ENCODE measurements at regions not wholly inside any gene's neighbourhood (a gene's known extent, or its start where the extent isn't known, plus 50 kb on each side); places are given as distances from the start of the nearest gene placed in this dataset.
"Not testable (repeated sequence)": the region's sequence is repeated elsewhere in the genome, so short reads cannot be mapped to it uniquely, and the experiment has no call there.

DNA sequence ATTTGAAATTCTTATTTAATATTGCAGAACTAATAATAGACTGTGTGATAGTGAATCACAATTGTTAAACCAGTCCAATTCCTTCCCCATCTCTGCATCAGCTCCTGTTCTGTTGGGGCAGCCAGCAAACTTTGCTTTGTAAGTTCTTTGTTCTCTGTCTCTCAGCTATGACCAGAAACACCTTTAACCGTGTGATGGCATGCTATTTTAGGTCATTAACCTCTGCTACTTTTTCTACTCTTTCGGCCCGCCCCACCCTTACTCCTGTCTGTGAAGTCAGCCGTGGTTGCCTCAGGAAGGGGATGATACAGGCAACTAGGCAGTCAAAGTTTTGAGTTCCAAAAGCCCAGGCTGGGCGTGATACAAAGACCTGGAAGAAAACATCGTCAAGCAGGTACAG is 51.3 kb upstream of the EGFL6 start:
- no peak for DNase-seq

DNA sequence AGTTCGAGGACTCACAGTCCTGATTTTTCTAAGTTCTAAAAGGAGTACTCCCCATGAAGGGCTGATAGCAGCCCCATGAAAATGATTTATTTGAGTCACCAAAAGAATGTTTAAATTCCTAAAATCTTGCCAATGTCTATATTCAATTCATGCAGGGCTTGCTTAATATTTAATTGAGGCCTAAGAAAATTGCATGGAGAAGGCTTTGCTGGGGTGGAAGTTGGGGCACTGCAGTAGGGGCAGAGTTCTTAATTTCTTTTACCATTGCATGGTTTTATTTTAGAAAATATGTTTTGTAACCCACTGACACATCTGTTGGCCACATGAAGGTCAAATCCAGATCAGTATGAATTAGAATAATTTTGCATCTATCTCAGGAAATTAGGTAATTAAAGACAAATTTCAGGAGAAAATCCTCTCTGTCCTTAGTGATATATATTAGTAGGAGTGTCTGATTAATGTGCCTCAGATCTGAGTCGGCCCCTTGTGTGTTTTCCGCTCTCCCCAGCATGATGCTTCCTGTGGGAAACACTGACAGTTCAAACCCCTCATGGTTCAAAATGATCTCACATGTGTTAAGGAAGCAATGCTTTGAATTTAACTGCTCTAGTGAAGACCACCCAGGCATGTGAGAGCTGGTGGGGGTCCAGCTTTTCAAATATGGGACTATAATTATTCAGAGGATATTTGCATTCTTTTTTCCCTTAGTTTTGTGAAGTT is 54.0 kb upstream of the EGFL6 start:
- DNase-seq, result no peak

- DNase-seq, result no peak
These were observed 57.5 kb upstream of the EGFL6 start for GRCh38 chrX:13511944-13512330.

DNA sequence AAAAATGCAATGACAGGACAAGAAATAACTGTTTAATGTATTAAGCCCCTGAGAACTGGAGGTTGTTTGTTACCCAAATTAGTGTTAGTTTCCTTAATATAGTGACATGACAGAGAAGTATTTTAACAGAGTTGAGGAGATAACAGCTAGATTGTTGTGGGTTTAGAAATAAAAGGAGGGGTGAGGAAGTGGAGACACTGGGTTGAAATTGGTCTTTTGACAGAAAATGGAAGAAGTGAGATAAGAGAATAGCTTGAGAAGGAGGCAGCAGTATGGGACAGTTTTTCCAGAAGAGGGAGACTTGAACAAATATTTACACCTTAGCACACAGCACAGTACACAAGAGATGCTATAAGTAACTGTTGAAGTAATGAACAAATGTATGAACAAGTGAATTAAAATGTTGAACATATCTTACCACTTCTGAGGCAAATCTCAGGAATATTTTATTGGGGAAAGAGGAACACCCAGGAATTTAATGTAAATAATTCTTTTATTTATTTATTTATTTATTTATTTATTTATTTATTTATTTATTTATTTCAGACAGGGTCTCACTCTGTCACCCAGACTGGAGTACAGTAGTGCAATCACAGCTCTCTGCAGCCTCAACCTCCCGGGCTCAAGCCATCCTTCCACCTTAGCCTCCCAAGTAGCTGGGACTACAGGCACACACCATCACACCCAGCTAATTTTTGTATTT is 58.0 kb upstream of the EGFL6 start:
- no peak for DNase-seq

DNA sequence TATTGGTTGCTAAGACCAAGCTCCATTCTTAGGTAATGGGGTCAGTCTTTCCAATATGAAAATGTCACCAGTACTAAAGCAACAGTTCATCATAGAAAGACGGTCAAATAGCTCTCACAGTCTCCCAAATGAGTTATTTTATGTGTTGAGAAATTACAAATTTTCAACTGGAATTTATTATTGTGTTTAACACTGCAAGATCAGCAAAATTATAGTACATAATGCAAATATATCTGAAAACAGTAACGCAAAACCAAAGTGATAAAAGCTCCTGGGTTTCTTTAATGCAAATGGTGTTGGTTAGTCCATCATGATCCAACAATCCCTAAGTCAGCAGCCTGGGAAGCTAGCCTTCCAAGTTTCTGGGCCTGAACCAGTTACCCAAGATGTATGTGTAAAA is 61.5 kb upstream of the EGFL6 start:
- DNase-seq, result no peak

DNA sequence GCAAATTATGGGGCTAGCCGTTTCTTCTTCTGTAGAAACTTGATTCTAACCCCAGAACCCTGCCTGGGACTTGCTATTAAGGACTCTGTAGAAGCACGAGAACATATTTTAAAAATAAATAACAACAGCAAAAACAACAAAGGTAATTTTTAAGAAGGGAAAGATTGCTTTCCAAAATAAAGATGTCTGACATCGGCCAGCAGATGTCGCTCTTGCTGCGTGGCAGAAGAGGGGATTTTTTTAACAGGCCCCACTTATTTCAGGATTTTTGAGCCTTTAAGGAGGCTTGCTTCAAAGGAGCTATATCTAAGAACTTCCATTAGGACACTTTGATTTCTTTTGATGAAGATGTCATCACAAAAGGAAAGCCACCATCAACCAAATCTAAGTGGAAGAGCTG is 62.8 kb upstream of the EGFL6 start:
- DNase-seq, result no peak

GRCh38 chrX:13502590-13502989 is 66.8 kb upstream of the EGFL6 start:
- no peak for DNase-seq

DNA sequence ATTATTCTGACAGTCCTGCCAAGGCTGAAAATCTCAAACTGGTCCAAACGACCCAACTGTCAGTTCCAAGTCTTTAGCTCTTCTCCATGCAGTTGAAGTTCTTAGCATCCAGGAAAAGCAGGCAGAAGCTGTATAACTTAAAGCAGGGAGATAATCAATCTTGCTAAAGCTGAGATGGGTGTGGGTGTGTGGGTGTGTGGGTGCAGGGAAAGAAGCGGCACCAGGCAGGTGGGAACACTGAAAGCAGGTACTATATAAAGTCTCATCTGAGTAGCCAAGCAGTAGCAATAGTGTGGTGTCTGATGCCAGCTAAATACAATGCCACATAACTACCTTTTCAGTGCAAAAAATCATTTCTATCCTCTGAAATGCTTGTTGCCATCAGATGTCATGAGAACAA is 69.7 kb upstream of the EGFL6 start:
- no peak for DNase-seq

DNA sequence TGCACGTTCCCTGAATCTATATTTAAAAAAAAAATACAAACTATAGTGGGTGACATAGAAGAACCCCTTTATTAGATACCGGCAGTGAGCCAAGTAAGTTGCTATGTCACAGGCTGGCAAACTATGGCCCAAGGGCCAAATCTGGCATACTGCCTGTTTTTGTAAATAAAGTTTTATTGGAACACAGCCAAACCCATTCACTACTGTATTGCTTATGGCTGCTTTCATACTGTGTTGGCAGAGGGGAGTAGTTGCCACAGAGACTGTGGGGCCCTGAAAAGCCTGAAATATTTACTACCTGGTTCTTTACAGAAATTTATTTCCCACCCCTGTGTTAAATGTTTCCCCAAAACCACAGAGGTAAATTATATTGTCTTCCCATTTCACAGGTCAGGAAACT is 71.2 kb upstream of the EGFL6 start:
- no peak for DNase-seq

DNA sequence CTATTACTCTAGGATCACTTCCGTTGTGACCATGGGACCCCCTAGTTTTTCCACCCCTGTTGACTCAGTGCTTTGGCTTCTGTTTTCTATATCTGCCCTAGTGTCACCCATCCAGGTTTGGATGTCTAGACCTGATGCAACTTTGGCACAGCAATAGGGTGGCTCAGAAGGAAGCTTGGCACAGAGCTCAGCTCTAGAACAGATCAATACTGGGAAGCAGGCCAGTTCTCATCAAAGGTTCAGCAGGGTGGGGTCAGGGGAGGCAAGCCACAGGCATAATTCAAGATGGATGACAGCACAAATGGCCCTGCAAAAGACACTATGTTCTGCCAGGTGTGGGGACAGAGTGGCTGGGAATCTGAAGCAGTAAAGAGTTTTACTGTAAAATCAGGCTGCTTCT is 74.2 kb upstream of the EGFL6 start:
- DNase-seq, result peak; percentile 39 to 43

GRCh38 chrX:13494562-13494961 is 74.8 kb upstream of the EGFL6 start:
- no peak for DNase-seq

DNA sequence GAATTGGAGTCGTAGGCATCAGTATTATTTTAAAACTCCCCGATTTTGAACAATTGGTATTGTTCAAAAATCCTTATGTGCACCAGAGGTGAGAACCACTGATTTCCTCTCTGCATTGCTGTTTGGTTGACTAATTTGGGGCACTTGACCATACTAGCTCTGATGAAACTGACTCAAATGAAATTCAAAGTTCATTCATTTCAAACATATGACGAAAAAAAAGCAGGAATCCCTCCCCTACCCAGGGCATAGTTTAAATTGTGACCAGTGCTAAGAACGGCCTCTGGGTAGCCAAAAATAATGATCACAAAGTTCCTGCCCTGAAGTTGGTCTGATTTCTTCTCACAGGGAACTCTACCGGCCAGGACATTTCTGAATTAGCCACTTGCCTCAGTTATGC is 75.7 kb upstream of the EGFL6 start:
- DNase-seq, result no peak

DNA sequence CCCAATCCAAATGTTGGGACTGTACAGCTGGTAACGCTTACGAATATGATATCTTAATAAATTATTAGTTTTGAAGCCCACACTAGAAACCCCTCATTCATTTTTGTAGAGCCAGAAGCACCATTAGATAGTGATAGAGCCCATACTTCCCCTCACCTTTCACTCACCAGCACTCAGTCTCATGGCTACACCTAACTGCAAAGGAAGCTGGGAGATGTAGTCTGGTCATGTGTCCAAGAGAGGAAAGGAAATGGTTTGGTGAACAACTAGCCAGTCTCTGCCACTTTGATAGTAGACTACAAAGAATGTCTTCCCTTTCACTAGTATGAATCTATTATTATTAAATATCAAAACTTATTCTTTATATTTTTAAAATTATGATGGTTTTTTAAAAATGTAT is 77.1 kb upstream of the EGFL6 start:
- DNase-seq, result no peak

DNA sequence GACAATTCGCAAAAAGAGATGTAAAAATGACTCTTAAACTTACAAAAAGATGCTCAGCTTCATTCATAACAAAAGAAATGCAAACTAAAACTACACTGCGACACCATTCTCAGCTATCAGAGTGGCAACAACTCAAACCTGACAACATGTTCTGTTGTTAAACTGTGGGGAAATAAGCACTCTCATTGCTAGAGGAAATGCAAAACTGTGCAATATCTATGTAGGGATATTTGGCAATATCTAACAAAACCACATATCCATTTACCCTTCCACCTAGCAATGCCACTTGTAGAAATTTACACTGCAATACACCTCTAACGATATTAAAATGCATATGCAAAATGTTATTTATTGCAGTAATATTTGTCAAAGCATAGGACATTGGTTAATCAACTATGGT is 78.3 kb upstream of the EGFL6 start:
- no peak for DNase-seq

DNA sequence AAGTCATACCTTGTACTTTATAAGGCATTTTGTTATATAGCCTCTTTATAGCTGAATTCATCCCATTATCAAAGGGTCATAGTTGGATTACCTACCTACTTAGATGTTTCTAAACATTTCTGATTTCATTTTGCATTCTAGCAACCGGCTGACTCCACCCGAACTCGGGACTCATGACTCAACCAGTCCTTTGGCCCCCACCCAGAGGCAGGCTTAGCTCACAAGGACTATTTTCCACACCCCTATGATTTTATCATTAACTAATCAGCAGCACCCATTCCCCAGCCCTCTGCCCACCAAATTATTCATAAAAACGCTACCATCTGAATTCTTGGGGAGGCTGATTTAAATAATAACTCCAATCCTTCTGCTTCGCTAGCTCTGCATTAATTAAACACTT is 79.9 kb upstream of the EGFL6 start:
- no peak for DNase-seq

- DNase-seq, result peak; percentile 46 to 60
These were observed 81.5 kb upstream of the EGFL6 start for GRCh38 chrX:13487731-13488505.

- no peak for DNase-seq
These were observed 84.2 kb upstream of the EGFL6 start for GRCh38 chrX:13485167-13485566.

GRCh38 chrX:13483773-13484172 is 85.6 kb upstream of the EGFL6 start:
- DNase-seq, result no peak

DNA sequence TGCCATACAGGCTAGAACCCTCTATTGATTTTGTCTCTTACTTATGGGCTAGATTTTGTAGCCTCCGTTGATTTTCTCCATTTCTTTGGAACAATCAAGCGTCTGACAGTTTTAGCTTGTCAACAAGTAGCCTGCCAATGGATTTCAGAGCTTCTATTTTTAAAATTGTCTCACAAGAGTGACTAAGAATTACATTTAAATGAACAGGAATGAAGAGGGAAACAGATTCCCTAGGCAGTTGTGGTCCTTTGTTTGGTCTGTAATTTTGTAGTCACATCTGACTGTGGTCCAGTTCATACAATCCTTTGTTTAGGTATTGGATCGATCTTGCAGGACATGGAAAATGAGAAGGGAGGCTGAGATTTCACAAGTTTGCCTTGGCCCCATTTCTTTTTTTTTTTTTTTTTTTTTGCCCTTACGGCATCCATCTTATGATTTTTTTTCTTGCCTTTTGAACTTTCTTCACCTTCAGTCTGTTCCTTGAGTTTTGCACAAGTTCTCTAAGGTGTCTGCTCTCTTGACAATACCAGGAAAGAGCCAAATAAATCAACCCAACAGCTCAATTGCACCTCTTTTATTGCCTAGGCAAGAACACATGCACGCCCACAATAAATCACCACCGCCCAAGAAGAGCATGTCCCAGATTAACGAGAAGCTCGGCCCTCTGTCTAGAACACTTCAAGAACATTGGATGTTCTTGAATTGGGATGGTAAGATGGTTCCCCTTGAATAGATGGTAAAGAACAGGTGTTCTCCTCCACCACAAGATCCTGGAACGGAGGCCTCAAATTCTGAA is 86.5 kb upstream of the EGFL6 start:
- no peak for DNase-seq

DNA sequence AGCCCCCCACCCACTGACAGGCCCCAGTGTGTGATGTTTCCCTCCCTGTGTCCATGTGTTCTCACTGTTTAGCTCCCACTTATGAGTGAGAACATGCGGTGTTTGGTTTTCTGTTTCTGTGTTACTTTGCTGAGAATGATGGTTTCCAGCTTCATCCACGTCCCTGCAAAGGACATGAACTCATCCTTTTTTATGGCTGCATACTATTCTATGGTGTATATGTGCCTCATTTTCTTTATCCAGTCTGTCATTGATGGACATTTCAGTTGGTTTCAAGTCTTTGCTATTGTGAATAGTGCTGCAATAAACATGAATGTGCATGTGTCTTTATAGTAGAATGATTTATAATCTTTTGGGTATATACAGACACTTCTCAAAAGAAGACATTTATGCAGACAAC is 88.6 kb upstream of the EGFL6 start:
- not testable (repeated sequence) for DNase-seq

GRCh38 chrX:13479452-13479813 is 90.0 kb upstream of the EGFL6 start:
- no peak for DNase-seq

DNA sequence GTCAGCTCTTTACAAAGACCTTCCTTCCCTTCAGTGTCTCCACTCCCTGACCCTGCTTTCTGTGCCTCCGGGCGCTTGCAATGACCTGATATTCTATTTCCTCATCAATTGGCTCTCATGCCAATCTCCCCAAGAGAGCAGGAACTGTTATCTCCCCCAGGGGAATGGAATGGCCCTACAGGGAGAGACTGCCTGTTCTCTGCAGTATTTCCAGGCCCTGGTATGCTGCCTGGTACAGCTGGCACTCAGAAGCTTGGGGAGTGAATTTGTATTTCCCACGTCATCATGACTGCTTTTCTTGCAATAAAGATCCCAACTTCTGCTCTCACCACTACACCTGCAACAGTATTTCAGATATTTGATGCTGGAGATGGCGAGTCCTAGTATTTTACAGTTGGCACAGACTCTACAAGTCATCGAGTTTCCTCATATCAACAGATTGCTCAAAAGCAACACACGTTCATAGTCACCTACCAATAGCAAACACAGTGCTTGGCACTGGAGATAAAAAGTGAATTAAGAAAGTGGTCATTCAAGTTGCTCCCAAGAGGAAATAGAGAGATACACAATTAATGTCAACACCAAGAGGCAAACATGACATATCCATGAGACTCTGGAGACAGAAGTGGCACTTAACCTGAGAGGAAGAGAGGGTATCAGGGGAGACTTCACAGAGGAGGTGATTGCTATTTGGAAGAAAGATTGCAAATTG is 90.5 kb upstream of the EGFL6 start:
- DNase-seq, result no peak

- no peak for DNase-seq
These were observed 93.0 kb upstream of the EGFL6 start for GRCh38 chrX:13476384-13476783.

Measured in SHP77 (cell line).